ENCODE measurements at regions not wholly inside any gene's neighbourhood (a gene's known extent, or its start where the extent isn't known, plus 50 kb on each side); places are given as distances from the start of the nearest gene placed in this dataset.

GRCh38 chr11:86119077-86119476 is 50.2 kb upstream of the PICALM start:
- intact Hi-C loops (cut with DNase I; ENCODE audit: low total_unique reads), result no loop called here
- Histone ChIP-seq H3K4me3 (no peak overlapping the region), H3K36me3 (no peaks in the 10 kb centered on the region), H3K27ac (peak overlapping the region in 2 of 4 donors; percentile 34 to 44), H3K9me3 (no peaks in the 10 kb centered on the region), H3K4me1 (peaks cover 0 to 3% (median 2%) of the 10 kb centered on the region in 4 donors), H3K27me3 (peaks cover 3% of the 10 kb centered on the region)
- TF ChIP-seq POLR2A (IDR thresholded peaks at IDR 0.05) (no peak), EP300 (IDR thresholded peaks at IDR 0.05; ENCODE audit: low read depth) (no peak), POLR2AphosphoS5 (IDR thresholded peaks at IDR 0.05) (peak; percentile 67 to 94 (median 85))
- TF ChIP-seq, protein P1, sequence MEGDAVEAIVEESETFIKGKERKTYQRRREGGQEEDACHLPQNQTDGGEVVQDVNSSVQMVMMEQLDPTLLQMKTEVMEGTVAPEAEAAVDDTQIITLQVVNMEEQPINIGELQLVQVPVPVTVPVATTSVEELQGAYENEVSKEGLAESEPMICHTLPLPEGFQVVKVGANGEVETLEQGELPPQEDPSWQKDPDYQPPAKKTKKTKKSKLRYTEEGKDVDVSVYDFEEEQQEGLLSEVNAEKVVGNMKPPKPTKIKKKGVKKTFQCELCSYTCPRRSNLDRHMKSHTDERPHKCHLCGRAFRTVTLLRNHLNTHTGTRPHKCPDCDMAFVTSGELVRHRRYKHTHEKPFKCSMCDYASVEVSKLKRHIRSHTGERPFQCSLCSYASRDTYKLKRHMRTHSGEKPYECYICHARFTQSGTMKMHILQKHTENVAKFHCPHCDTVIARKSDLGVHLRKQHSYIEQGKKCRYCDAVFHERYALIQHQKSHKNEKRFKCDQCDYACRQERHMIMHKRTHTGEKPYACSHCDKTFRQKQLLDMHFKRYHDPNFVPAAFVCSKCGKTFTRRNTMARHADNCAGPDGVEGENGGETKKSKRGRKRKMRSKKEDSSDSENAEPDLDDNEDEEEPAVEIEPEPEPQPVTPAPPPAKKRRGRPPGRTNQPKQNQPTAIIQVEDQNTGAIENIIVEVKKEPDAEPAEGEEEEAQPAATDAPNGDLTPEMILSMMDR (IDR thresholded peaks at IDR 0.05), result no peak
- WGBS, 2 donors (ENCODE audit: low coverage in 1 of 2), result 64 to 71% methylated on average over 1 to 3 of the region's 3 CpGs
- in situ Hi-C loops (cut with MboI; ENCODE audit: low pct_ligation_motif_present in 1 of 4, low pct_unique_long_range_greater_than_20kb in 1 of 4, low sequenced_read_pairs in 3 of 4), result no loop called here
- no peak for DNase-seq

Small RNA genes in the stretch of these regions (small RNA-seq; reads per million reads assigned to genes)
- gene RNU6-560P, result 0 reads per million in 4 donors

All from transverse colon (tissue), 4 donors.